Brain microvascular endothelial cell (primary cell): ENCODE measurements at regions not wholly inside any gene's neighbourhood (a gene's known extent, or its start where the extent isn't known, plus 50 kb on each side); places are given as distances from the start of the nearest gene placed in this dataset.
"Not testable (repeated sequence)": the region's sequence is repeated elsewhere in the genome, so short reads cannot be mapped to it uniquely, and the experiment has no call there.

Experiments
- DNase-seq: peaks from one replicate; pipeline ENCODE4 v3.0.0-alpha.2; 2020
- H3K27ac ChIP-seq: fragments of 250-450 bp; sonication (Bioruptor Pico); 2 replicates; pipeline ENCODE4 v1.5.1; 2020; ENCODE audit warnings: mild to moderate bottlenecking, moderate library complexity
- H3K27me3 ChIP-seq: fragments of 250-450 bp; sonication (Bioruptor Pico); replicated peaks from 2 replicates; pipeline ENCODE4 v1.5.1; 2020; ENCODE audit warnings: mild to moderate bottlenecking
- H3K36me3 ChIP-seq: fragments of 250-450 bp; sonication (Bioruptor Pico); replicated peaks from 2 replicates; pipeline ENCODE4 v1.5.1; 2020; ENCODE audit warnings: mild to moderate bottlenecking
- H3K4me3 ChIP-seq: 2 replicates; pipeline ENCODE4 v1.5.1; 2011; ENCODE audit warnings: low read depth, mild to moderate bottlenecking, control low read depth, low read length, moderate library complexity
- CTCF ChIP-seq: IDR thresholded peaks from 2 replicates; pipeline ENCODE4 v1.5.1; 2011; ENCODE audit warnings: low read depth, mild to moderate bottlenecking, moderate library complexity, low read length, control low read depth, inconsistent platforms; ENCODE audit errors: missing control alignments
- in situ Hi-C: cut with HindIII; loops from 2 replicates; pipeline ENCODE4 v1.10.0; 2017; ENCODE audit warnings: low sequenced_read_pairs, low pct_ligation_motif_present

- no peak overlapping the region for H3K27ac ChIP-seq
- DNase-seq = no peak
- in situ Hi-C loops = no loop called here
- no peak overlapping the region for H3K4me3 ChIP-seq
- no peaks in the 10 kb centered on the region for H3K27me3 ChIP-seq
- TF ChIP-seq CTCF = no peak
- H3K36me3 ChIP-seq = no peaks in the 10 kb centered on the region
Observed at GRCh38 chr9:722388-722980, 119.0 kb upstream of the DMRT1 start.

GRCh38 chr9:724461-724860 is 117.0 kb upstream of the DMRT1 start:
- H3K4me3 ChIP-seq, H3K36me3 ChIP-seq, H3K27ac ChIP-seq, DNase-seq, H3K27me3 ChIP-seq, in situ Hi-C loops: not testable (repeated sequence)

GRCh38 chr9:726005-726404 is 115.5 kb upstream of the DMRT1 start:
- Histone ChIP-seq H3K4me3 (no peak overlapping the region), H3K27me3 (no peaks in the 10 kb centered on the region), H3K36me3 (no peaks in the 10 kb centered on the region), H3K27ac (no peak overlapping the region)
- DNase-seq = no peak
- TF ChIP-seq CTCF = no peak
- in situ Hi-C loops = no loop called here

GRCh38 chr9:727767-728166 is 113.7 kb upstream of the DMRT1 start:
- no peak for TF ChIP-seq CTCF
- H3K36me3 ChIP-seq = no peaks in the 10 kb centered on the region
- in situ Hi-C loops = no loop called here
- no peak overlapping the region for H3K27ac ChIP-seq
- no peak for DNase-seq
- no peaks in the 10 kb centered on the region for H3K27me3 ChIP-seq
- no peak overlapping the region for H3K4me3 ChIP-seq

- in situ Hi-C loops = no loop called here
- H3K27ac ChIP-seq = no peak overlapping the region
- no peak for TF ChIP-seq CTCF
- no peaks in the 10 kb centered on the region for H3K36me3 ChIP-seq
- H3K27me3 ChIP-seq = no peaks in the 10 kb centered on the region
- H3K4me3 ChIP-seq = no peak overlapping the region
- DNase-seq = no peak
Observed at GRCh38 chr9:728535-728934, 113.0 kb upstream of the DMRT1 start.

- in situ Hi-C loops = no loop called here
- no peak overlapping the region for H3K4me3 ChIP-seq
- H3K27me3 ChIP-seq = no peaks in the 10 kb centered on the region
- H3K36me3 ChIP-seq = no peaks in the 10 kb centered on the region
- DNase-seq = no peak
- H3K27ac ChIP-seq = no peak overlapping the region
- TF ChIP-seq CTCF = no peak
Observed at GRCh38 chr9:731474-731873, 110.0 kb upstream of the DMRT1 start.
